MM.1S (cell line): ENCODE measurements at regions not wholly inside any gene's neighbourhood (a gene's known extent, or its start where the extent isn't known, plus 50 kb on each side); places are given as distances from the start of the nearest gene placed in this dataset.

Experiments
- DNase-seq: peaks from one replicate; pipeline ENCODE4 v3.0.0-alpha.2; 2015
- H2AFZ ChIP-seq: fragments of 300-600 bp; sonication (generic); 2 replicates; pipeline ENCODE4 v1.6.0; 2016; ENCODE audit warnings: antibody characterized with exemption, low read length
- H3F3A ChIP-seq: fragments of 300-600 bp; sonication (generic); 2 replicates; pipeline ENCODE4 v1.6.1; 2016; ENCODE audit warnings: mild to moderate bottlenecking, antibody characterized with exemption, low read length, moderate library complexity, mixed read lengths; ENCODE audit not compliant: insufficient read depth
- H3K27ac ChIP-seq: fragments of 300-600 bp; sonication (generic); 2 replicates; pipeline ENCODE4 v1.5.1; 2016; ENCODE audit warnings: mild to moderate bottlenecking, low read length
- H3K27me3 ChIP-seq: fragments of 300-600 bp; sonication (generic); replicated peaks from 2 replicates; pipeline ENCODE4 v1.6.0; 2016; ENCODE audit warnings: low read length; ENCODE audit not compliant: insufficient read depth
- H3K36me3 ChIP-seq: fragments of 300-600 bp; sonication (generic); replicated peaks from 2 replicates; pipeline ENCODE4 v1.6.1; 2016; ENCODE audit warnings: mild to moderate bottlenecking, low read length, mixed read lengths; ENCODE audit not compliant: insufficient read depth
- H3K4me1 ChIP-seq: fragments of 300-600 bp; sonication (generic); 2 replicates; pipeline ENCODE4 v1.6.1; 2016; ENCODE audit warnings: low read length, mixed read lengths
- H3K4me2 ChIP-seq: fragments of 300-600 bp; sonication (generic); 2 replicates; pipeline ENCODE4 v1.6.0; 2016; ENCODE audit warnings: low read depth, low read length
- H3K4me3 ChIP-seq: fragments of 300-600 bp; sonication (generic); 2 replicates; pipeline ENCODE4 v1.5.1; 2016; ENCODE audit warnings: low read length, mixed read lengths
- H3K79me2 ChIP-seq: fragments of 300-600 bp; sonication (generic); 2 replicates; pipeline ENCODE4 v1.6.1; 2016; ENCODE audit warnings: mixed run types, low read length, mixed read lengths
- H3K9ac ChIP-seq: fragments of 300-600 bp; sonication (generic); 2 replicates; pipeline ENCODE4 v1.6.1; 2016; ENCODE audit warnings: low read length, mixed read lengths
- H3K9me2 ChIP-seq: fragments of 300-600 bp; sonication (generic); replicated peaks from 2 replicates; pipeline ENCODE4 v1.6.1; 2016; ENCODE audit warnings: mild to moderate bottlenecking, low read length, mixed read lengths; ENCODE audit not compliant: insufficient read depth
- H3K9me3 ChIP-seq: fragments of 300-600 bp; sonication (generic); replicated peaks from 2 replicates; pipeline ENCODE4 v1.6.1; 2016; ENCODE audit warnings: mild to moderate bottlenecking, low read length, mixed read lengths; ENCODE audit not compliant: insufficient read depth
- H4K20me1 ChIP-seq: fragments of 300-600 bp; sonication (generic); 2 replicates; pipeline ENCODE4 v1.6.1; 2016; ENCODE audit warnings: mild to moderate bottlenecking, low read length, moderate library complexity, mixed read lengths; ENCODE audit not compliant: insufficient read depth
- EZH2 ChIP-seq: fragments of 300-600 bp; sonication (generic); optimal IDR thresholded peaks from 2 replicates; pipeline ENCODE3; 2017; ENCODE audit warnings: low read depth, mild to moderate bottlenecking, antibody characterized with exemption, low read length, mixed read lengths
- EZH2phosphoT487 ChIP-seq: fragments of 300-600 bp; sonication (generic); IDR thresholded peaks from 2 replicates; pipeline ENCODE4 v1.6.1; 2018; ENCODE audit warnings: antibody characterized with exemption, low read length
- TF ChIP-seq, protein P1 (sequence below): fragments of 300-600 bp; sonication (generic); IDR thresholded peaks from 2 replicates; pipeline ENCODE4 v1.5.1; 2016; ENCODE audit warnings: antibody characterized with exemption, low read length, mixed read lengths

DNA sequence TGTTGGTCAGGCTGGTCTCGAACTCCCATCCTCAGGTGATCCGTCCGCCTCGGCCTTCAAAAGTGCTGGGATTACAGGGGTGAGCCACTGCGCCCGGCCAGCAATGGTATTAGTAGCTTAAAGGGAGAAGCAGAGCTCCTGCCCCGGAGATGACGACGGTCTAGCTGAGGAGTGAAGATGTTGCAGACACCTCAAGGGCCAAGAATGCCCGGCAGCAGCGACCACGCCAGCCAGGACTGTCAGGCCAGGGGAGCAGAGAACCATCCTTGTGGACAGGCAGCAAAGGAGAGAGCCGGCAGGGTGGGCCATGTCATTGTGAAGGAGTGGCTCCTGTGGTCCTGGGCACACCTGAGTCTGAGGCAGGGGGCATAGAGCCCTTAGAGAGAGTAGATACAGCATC, 210.1 kb upstream of the BCOR start:
- H3K4me2 ChIP-seq: no peak overlapping the region
- H3K9me3 ChIP-seq: no peaks in the 10 kb centered on the region
- DNase-seq: no peak
- no peaks in the 10 kb centered on the region for H3K36me3 ChIP-seq
- H3K27ac ChIP-seq: no peak overlapping the region
- H2AFZ ChIP-seq: no peak overlapping the region
- no peaks in the 10 kb centered on the region for H3F3A ChIP-seq
- peaks cover 6% of the 10 kb centered on the region for H3K4me1 ChIP-seq
- no peaks in the 10 kb centered on the region for H3K79me2 ChIP-seq
- TF ChIP-seq EZH2 (no peak), EZH2phosphoT487 (no peak)
- TF ChIP-seq, protein P1, sequence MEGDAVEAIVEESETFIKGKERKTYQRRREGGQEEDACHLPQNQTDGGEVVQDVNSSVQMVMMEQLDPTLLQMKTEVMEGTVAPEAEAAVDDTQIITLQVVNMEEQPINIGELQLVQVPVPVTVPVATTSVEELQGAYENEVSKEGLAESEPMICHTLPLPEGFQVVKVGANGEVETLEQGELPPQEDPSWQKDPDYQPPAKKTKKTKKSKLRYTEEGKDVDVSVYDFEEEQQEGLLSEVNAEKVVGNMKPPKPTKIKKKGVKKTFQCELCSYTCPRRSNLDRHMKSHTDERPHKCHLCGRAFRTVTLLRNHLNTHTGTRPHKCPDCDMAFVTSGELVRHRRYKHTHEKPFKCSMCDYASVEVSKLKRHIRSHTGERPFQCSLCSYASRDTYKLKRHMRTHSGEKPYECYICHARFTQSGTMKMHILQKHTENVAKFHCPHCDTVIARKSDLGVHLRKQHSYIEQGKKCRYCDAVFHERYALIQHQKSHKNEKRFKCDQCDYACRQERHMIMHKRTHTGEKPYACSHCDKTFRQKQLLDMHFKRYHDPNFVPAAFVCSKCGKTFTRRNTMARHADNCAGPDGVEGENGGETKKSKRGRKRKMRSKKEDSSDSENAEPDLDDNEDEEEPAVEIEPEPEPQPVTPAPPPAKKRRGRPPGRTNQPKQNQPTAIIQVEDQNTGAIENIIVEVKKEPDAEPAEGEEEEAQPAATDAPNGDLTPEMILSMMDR: no peak
- no peak overlapping the region for H3K9ac ChIP-seq
- no peaks in the 10 kb centered on the region for H4K20me1 ChIP-seq
- H3K9me2 ChIP-seq: no peaks in the 10 kb centered on the region
- H3K27me3 ChIP-seq: no peaks in the 10 kb centered on the region
- no peak overlapping the region for H3K4me3 ChIP-seq

DNA sequence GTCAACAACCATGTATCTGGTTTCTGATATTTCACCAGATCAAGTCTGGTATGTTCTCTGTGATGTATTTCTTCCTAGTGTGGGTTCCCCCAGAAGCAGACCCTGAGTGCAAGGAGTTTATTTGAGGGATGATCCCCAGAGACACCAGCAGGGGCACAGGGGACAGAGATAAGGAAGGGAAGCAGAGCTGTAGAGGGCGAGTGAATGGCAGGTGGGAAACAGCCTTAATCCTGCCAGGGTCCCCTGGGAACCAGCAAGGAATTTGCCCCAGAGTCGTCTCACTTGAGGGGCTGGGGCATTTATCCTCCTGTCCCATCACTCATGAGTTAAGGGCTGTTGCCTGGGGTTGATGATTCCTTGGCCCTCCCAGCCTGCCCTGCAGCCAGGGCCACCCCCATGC, 206.4 kb upstream of the BCOR start:
- Histone ChIP-seq H3K27ac (no peak overlapping the region), H3K4me2 (no peak overlapping the region)
- TF ChIP-seq, protein P1: no peak
- TF ChIP-seq EZH2: no peak
- TF ChIP-seq EZH2phosphoT487: no peak

DNA sequence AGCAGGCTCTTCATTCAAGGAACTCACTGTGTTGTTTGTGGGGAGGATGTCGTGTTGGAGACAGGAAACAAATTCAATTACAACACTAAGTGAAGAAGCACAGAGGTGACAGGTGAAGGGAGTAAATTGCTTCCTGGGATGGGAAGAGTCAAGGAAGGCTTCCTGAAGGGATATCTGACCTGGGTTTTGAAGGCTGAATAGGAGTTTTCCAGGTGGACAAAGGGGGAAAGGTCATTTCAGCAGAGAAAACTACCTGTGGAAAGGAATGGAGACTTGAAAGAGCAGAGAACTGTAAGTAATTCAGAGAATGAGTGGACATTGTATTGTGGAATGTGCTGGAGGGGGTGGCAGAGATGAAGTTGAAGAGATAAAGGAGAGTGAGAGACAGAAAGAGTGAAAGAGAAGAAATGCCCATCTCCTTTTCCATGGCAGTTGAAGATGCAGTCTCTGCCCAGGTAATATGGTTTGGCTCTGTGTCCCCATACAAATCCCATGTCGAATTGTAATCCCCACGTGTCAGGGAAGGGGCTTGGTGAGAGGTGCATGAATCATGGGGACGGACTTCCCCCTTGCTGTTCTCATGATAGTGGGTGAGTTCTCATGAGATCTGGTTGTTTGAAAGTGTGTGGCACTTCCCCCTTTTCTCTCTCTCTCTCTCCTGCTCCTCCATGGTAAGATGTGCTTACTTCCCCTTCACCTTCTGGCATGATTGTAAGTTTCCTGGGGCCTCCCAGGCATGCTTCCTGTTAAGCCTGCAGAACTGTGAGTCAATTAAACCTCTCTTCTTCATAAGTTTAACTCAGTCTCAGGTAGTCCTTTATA, 205.7 kb upstream of the BCOR start:
- Histone ChIP-seq H3K4me2 (no peak overlapping the region), H3K9ac (no peak overlapping the region), H3K9me2 (no peaks in the 10 kb centered on the region), H3F3A (no peaks in the 10 kb centered on the region), H3K4me3 (no peak overlapping the region), H3K79me2 (no peaks in the 10 kb centered on the region), H3K4me1 (no peaks in the 10 kb centered on the region), H2AFZ (no peak overlapping the region), H3K27ac (no peak overlapping the region), H3K27me3 (no peaks in the 10 kb centered on the region), H3K9me3 (no peaks in the 10 kb centered on the region), H3K36me3 (no peaks in the 10 kb centered on the region), H4K20me1 (no peaks in the 10 kb centered on the region)
- TF ChIP-seq EZH2phosphoT487: no peak
- no peak for TF ChIP-seq EZH2
- no peak for DNase-seq

More for the DNA sequence above, 206.4 kb upstream of the BCOR start:
- no peaks in the 10 kb centered on the region for H4K20me1 ChIP-seq
- H2AFZ ChIP-seq: no peak overlapping the region
- no peaks in the 10 kb centered on the region for H3K9me3 ChIP-seq
- H3K27me3 ChIP-seq: no peaks in the 10 kb centered on the region
- H3K9ac ChIP-seq: no peak overlapping the region
- no peak for DNase-seq
- no peak overlapping the region for H3K4me3 ChIP-seq
- H3K9me2 ChIP-seq: no peaks in the 10 kb centered on the region
- no peaks in the 10 kb centered on the region for H3K79me2 ChIP-seq
- no peaks in the 10 kb centered on the region for H3K4me1 ChIP-seq
- no peaks in the 10 kb centered on the region for H3K36me3 ChIP-seq
- no peaks in the 10 kb centered on the region for H3F3A ChIP-seq

DNA sequence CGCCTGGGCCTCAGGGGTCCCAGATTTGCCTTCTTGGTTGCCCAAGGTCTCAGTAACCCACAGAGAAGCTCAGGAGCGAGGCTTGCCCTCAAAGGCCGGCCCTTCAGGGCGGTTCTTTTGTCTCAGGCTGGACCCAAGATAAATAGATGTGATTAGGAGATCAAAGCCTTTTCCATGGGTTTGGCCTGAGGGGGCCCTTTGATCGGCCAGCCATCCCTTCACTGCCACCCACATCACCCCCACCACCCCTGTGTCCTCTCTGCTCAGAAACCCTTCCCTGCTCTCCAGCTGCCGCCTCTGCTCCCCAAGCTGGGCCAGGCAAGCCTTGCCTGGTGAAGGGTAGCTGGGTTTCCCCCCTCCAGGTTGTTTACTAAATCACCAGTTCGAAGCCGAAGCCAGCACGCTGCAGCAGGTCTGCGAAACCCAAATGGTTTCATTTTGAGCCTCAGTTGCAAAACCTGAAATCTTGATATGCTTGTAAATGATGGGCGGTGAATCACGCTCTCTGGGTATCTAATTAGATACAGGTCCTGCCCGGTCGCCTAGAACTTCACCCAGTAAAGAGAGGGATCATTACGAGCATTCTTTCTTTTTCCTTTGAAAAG, 202.6 kb upstream of the BCOR start:
- no peak for DNase-seq
- H3K27me3 ChIP-seq: no peaks in the 10 kb centered on the region
- no peaks in the 10 kb centered on the region for H3K9me3 ChIP-seq
- TF ChIP-seq EZH2phosphoT487 (no peak), EZH2 (no peak)
- TF ChIP-seq, protein P1: no peak
- no peaks in the 10 kb centered on the region for H3F3A ChIP-seq
- no peaks in the 10 kb centered on the region for H3K36me3 ChIP-seq
- H3K79me2 ChIP-seq: no peaks in the 10 kb centered on the region
- H3K4me2 ChIP-seq: no peak overlapping the region
- H3K4me3 ChIP-seq: no peak overlapping the region
- no peak overlapping the region for H3K9ac ChIP-seq
- no peaks in the 10 kb centered on the region for H4K20me1 ChIP-seq
- H3K9me2 ChIP-seq: no peaks in the 10 kb centered on the region
- H3K4me1 ChIP-seq: no peaks in the 10 kb centered on the region
- no peak overlapping the region for H2AFZ ChIP-seq
- no peak overlapping the region for H3K27ac ChIP-seq
